HL-60 (cell line): ENCODE measurements at regions not wholly inside any gene's neighbourhood (a gene's known extent, or its start where the extent isn't known, plus 50 kb on each side); places are given as distances from the start of the nearest gene placed in this dataset.
"Not testable (repeated sequence)": the region's sequence is repeated elsewhere in the genome, so short reads cannot be mapped to it uniquely, and the experiment has no call there.

ENCODE experiments used
- DNase-seq, 2 experiments: peaks; one replicate each; pipeline ENCODE4 v3.0.0-alpha.2; 2010 to 2020; ENCODE audit warnings: low read depth in 1 of 2, low spot score in 1 of 2
- H3K27ac ChIP-seq: fragments of 250-450 bp; sonication (Bioruptor Pico); replicated peaks from 2 replicates; pipeline ENCODE4 v1.5.1; 2020; ENCODE audit warnings: mild to moderate bottlenecking, moderate library complexity
- H3K27me3 ChIP-seq: fragments of 250-450 bp; sonication (Bioruptor Pico); 2 replicates; pipeline ENCODE4 v1.5.1; 2021; ENCODE audit warnings: mild to moderate bottlenecking, moderate library complexity; ENCODE audit not compliant: insufficient read depth, poor library complexity, severe bottlenecking
- H3K4me3 ChIP-seq: replicated peaks from 2 replicates; pipeline ENCODE4 v1.5.1; 2011; ENCODE audit warnings: mild to moderate bottlenecking, control low read depth, low read length; ENCODE audit not compliant: insufficient read depth
- GABPA ChIP-seq: IDR thresholded peaks from 2 replicates; pipeline ENCODE4 v1.6.1; 2012; ENCODE audit warnings: low read depth
- POLR2AphosphoS5 ChIP-seq: IDR thresholded peaks from 2 replicates; pipeline ENCODE4 v1.6.1; 2012; ENCODE audit warnings: low read depth
- SPI1 ChIP-seq: IDR thresholded peaks from 2 replicates; pipeline ENCODE4 v1.6.1; 2012; ENCODE audit warnings: low read depth, mild to moderate bottlenecking, borderline replicate concordance
- TF ChIP-seq, protein P1 (sequence below): IDR thresholded peaks from one replicate; pipeline ENCODE4 v1.5.1; 2011; ENCODE audit warnings: low read length, control low read depth, inconsistent platforms; ENCODE audit not compliant: insufficient read depth
- TF ChIP-seq, protein P2 (sequence below): IDR thresholded peaks from 2 replicates; pipeline ENCODE4 v1.6.1; 2012; ENCODE audit warnings: low read depth; ENCODE audit not compliant: insufficient replicate concordance

DNA sequence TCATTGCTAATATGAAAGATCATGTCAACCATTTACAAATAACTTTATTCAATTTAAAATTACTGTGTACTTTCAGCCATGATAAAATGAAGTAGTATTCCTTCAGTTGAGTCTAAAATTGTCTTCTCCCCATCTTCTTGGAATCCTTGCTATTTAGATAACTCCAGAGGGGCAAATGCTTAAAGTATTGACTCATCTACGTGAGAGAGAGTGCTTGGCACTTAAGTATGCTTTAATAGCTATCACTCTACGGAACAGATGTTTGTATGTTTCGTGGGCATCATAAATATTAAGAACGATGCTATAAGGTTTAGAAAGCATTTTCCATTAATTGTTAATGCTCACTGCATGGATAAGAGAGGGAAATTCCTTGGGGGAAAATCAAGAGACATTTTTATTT lies 69.3 kb upstream of the MED13 start:
- no peak for DNase-seq
- Histone ChIP-seq H3K27me3 (peaks cover 14% of the 10 kb centered on the region), H3K4me3 (no peak overlapping the region), H3K27ac (no peak overlapping the region)
- TF ChIP-seq, protein P1, sequence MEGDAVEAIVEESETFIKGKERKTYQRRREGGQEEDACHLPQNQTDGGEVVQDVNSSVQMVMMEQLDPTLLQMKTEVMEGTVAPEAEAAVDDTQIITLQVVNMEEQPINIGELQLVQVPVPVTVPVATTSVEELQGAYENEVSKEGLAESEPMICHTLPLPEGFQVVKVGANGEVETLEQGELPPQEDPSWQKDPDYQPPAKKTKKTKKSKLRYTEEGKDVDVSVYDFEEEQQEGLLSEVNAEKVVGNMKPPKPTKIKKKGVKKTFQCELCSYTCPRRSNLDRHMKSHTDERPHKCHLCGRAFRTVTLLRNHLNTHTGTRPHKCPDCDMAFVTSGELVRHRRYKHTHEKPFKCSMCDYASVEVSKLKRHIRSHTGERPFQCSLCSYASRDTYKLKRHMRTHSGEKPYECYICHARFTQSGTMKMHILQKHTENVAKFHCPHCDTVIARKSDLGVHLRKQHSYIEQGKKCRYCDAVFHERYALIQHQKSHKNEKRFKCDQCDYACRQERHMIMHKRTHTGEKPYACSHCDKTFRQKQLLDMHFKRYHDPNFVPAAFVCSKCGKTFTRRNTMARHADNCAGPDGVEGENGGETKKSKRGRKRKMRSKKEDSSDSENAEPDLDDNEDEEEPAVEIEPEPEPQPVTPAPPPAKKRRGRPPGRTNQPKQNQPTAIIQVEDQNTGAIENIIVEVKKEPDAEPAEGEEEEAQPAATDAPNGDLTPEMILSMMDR = no peak
- TF ChIP-seq GABPA (no peak), POLR2AphosphoS5 (no peak), SPI1 (no peak)
- TF ChIP-seq, protein P2, sequence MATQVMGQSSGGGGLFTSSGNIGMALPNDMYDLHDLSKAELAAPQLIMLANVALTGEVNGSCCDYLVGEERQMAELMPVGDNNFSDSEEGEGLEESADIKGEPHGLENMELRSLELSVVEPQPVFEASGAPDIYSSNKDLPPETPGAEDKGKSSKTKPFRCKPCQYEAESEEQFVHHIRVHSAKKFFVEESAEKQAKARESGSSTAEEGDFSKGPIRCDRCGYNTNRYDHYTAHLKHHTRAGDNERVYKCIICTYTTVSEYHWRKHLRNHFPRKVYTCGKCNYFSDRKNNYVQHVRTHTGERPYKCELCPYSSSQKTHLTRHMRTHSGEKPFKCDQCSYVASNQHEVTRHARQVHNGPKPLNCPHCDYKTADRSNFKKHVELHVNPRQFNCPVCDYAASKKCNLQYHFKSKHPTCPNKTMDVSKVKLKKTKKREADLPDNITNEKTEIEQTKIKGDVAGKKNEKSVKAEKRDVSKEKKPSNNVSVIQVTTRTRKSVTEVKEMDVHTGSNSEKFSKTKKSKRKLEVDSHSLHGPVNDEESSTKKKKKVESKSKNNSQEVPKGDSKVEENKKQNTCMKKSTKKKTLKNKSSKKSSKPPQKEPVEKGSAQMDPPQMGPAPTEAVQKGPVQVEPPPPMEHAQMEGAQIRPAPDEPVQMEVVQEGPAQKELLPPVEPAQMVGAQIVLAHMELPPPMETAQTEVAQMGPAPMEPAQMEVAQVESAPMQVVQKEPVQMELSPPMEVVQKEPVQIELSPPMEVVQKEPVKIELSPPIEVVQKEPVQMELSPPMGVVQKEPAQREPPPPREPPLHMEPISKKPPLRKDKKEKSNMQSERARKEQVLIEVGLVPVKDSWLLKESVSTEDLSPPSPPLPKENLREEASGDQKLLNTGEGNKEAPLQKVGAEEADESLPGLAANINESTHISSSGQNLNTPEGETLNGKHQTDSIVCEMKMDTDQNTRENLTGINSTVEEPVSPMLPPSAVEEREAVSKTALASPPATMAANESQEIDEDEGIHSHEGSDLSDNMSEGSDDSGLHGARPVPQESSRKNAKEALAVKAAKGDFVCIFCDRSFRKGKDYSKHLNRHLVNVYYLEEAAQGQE = no peak

DNA sequence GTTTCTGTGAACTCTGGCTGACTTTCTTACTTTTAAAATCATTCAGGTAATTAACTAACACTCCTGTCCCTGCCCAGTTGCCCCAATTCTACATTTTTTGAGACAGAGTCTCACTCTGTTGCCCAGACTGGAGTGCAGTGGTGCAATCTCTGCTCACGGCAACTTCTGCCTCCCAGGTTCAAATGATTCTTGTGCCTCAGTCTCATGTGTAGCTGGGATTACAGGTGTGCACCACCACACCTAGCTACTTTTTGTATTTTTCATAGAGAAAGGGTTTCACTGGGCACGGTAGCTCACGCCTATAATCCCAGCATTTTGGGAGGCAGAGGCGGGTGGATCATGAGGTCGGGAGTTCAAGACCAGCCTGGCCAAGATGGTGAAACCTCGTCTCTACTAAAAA lies 66.2 kb upstream of the MED13 start:
- H3K27me3 ChIP-seq, DNase-seq, H3K27ac ChIP-seq, H3K4me3 ChIP-seq: not testable (repeated sequence)

DNA sequence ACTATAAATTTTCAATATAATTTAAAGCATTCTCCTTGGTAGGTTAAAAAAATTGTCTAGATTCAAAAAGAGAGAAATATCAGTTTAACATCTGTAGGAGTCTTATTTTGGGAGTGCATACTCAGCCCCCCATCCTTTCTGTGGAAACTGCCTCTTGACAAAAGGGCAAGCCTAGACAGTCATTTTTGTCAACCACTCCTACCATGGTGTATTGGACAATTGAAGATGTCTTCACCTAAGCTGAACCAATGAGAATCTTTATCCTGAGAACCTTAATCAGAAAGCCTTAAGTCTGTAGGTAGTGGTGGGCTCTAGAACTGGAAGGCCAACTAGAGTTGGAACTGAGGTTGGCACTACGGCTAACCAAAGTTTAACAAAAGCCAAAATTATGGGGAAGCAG lies 65.7 kb upstream of the MED13 start:
- no peak for DNase-seq
- Histone ChIP-seq H3K27me3 (no peaks in the 10 kb centered on the region), H3K4me3 (no peak overlapping the region), H3K27ac (no peak overlapping the region)
- TF ChIP-seq GABPA = no peak
- TF ChIP-seq POLR2AphosphoS5 = no peak
- no peak for TF ChIP-seq SPI1
- TF ChIP-seq, protein P2 = no peak
- TF ChIP-seq, protein P1 = no peak

DNA sequence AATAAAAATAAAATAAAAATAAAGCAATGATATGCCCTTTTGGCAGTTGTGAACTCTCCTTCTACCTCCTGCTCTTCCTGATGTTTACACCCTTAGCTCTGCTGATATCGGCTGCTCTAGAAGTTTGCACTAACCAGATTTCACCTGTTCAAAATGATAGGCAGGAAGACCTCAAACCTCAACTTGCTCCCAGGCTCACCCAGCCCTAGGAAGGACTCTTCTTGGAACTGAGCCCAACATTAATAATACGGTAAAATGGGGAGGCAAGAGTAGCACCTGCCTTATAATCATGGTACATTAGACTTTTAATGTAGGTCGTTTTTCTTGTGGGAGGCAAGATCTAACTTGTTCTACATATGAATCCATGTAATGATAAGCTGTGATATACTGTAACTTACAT lies 61.2 kb upstream of the MED13 start:
- no peak overlapping the region for H3K27ac ChIP-seq
- DNase-seq = no peak
- H3K4me3 ChIP-seq = no peak overlapping the region
- no peaks in the 10 kb centered on the region for H3K27me3 ChIP-seq
- TF ChIP-seq GABPA (no peak), POLR2AphosphoS5 (no peak), SPI1 (no peak)
- TF ChIP-seq, protein P2 = no peak
- TF ChIP-seq, protein P1 = no peak
